HEK293 (cell line): ENCODE measurements at regions not wholly inside any gene's neighbourhood (a gene's known extent, or its start where the extent isn't known, plus 50 kb on each side); places are given as distances from the start of the nearest gene placed in this dataset.

Experiments
- CTCF ChIA-PET: fragments of 350-600 bp; formaldehyde crosslinking; extraction: SDS; loops from one replicate; lab custom pipeline; 2021; ENCODE audit warnings: antibody characterized with exemption; lab: Yijun Ruan, JAX
- POLR2A ChIA-PET: fragments of 300-600 bp; formaldehyde crosslinking; extraction: SDS; loops from one replicate; lab custom pipeline; 2020; ENCODE audit warnings: antibody characterized with exemption, inconsistent platforms; lab: Yijun Ruan, JAX
- H3K27ac ChIP-seq: fragments of 200-500 bp; sonication (Bioruptor generic); 2 replicates; pipeline ENCODE4 v1.5.1; 2014; ENCODE audit warnings: low read depth, low read length, control low read depth, inconsistent platforms; ENCODE audit errors: extremely low read depth
- H3K36me3 ChIP-seq, 2 experiments: fragments of 200-500 bp in 1 of 2; sonication (Bioruptor generic) in 1 of 2; 1 replicate in 1 of 2; 2 replicates in 1 of 2; pipeline ENCODE4 v1.5.1; 2014 to 2017; ENCODE audit warnings: inconsistent platforms in 2 of 2, low read length in 2 of 2; ENCODE audit not compliant: control insufficient read depth in 2 of 2, insufficient read depth in 1 of 2
- H3K4me1 ChIP-seq: fragments of 200-500 bp; sonication (Bioruptor generic); 2 replicates; pipeline ENCODE4 v1.5.1; 2014; ENCODE audit warnings: mild to moderate bottlenecking, low read length, inconsistent platforms; ENCODE audit not compliant: control insufficient read depth, insufficient read depth
- H3K4me3 ChIP-seq: 2 replicates; pipeline ENCODE4 v1.5.1; 2011; ENCODE audit warnings: low read depth, mild to moderate bottlenecking, control low read depth, low read length, moderate library complexity
- H3K9me3 ChIP-seq: fragments of 200-500 bp; sonication (Bioruptor generic); 2 replicates; pipeline ENCODE4 v1.5.1; 2014; ENCODE audit warnings: low read depth, low read length, inconsistent platforms; ENCODE audit not compliant: control insufficient read depth, insufficient read depth
- BCL6B ChIP-seq: fragments of 450-650 bp; formaldehyde crosslinking; IDR thresholded peaks from 2 replicates; pipeline ENCODE4 v1.5.1; 2017; ENCODE audit warnings: missing biosample characterization, missing genetic modification characterization
- GLIS1 ChIP-seq: fragments of 450-650 bp; formaldehyde crosslinking; IDR thresholded peaks from 2 replicates; pipeline ENCODE4 v1.5.1; 2016; ENCODE audit warnings: missing biosample characterization, missing genetic modification characterization
- HIC1 ChIP-seq: fragments of 450-650 bp; formaldehyde crosslinking; IDR thresholded peaks from 2 replicates; pipeline ENCODE4 v1.5.1; 2016; ENCODE audit warnings: missing biosample characterization, missing genetic modification characterization
- INSM2 ChIP-seq: fragments of 450-650 bp; formaldehyde crosslinking; IDR thresholded peaks from 2 replicates; pipeline ENCODE4 v1.5.1; 2016; ENCODE audit warnings: missing biosample characterization, missing genetic modification characterization
- MEIS1 ChIP-seq: sonication (generic); formaldehyde crosslinking; IDR thresholded peaks from 2 replicates; pipeline ENCODE4 v1.8.1; 2022; ENCODE audit warnings: missing genetic modification reagents, mild to moderate bottlenecking, borderline replicate concordance
- OVOL3 ChIP-seq: fragments of 450-650 bp; formaldehyde crosslinking; IDR thresholded peaks from 2 replicates; pipeline ENCODE4 v1.5.1; 2016; ENCODE audit warnings: missing biosample characterization, missing genetic modification characterization
- TRIM28 ChIP-seq: IDR thresholded peaks from 2 replicates; pipeline ENCODE4 v1.6.1; 2011; ENCODE audit warnings: low read length, control low read depth, borderline replicate concordance
- ZBTB21 ChIP-seq: fragments of 450-650 bp; formaldehyde crosslinking; IDR thresholded peaks from 2 replicates; pipeline ENCODE4 v1.5.1; 2017; ENCODE audit warnings: missing biosample characterization, missing genetic modification characterization
- ZFP69B ChIP-seq: fragments of 450-650 bp; formaldehyde crosslinking; IDR thresholded peaks from 2 replicates; pipeline ENCODE4 v1.5.1; 2016; ENCODE audit warnings: missing biosample characterization, missing genetic modification characterization
- ZNF132 ChIP-seq: fragments of 450-650 bp; formaldehyde crosslinking; IDR thresholded peaks from 2 replicates; pipeline ENCODE4 v1.5.1; 2017; ENCODE audit warnings: missing biosample characterization, missing genetic modification characterization, borderline replicate concordance
- ZNF223 ChIP-seq: fragments of 450-650 bp; formaldehyde crosslinking; IDR thresholded peaks from 2 replicates; pipeline ENCODE4 v1.5.1; 2016; ENCODE audit warnings: missing biosample characterization, missing genetic modification characterization
- ZNF266 ChIP-seq: fragments of 450-650 bp; formaldehyde crosslinking; IDR thresholded peaks from 2 replicates; pipeline ENCODE4 v1.5.1; 2016; ENCODE audit warnings: missing biosample characterization, missing genetic modification characterization, low read depth
- ZNF311 ChIP-seq: fragments of 450-650 bp; formaldehyde crosslinking; IDR thresholded peaks from 2 replicates; pipeline ENCODE4 v1.5.1; 2017; ENCODE audit warnings: missing biosample characterization, missing genetic modification characterization, borderline replicate concordance
- ZNF391 ChIP-seq: fragments of 450-650 bp; formaldehyde crosslinking; IDR thresholded peaks from 2 replicates; pipeline ENCODE4 v1.5.1; 2016; ENCODE audit warnings: low read depth, missing biosample characterization, missing genetic modification characterization, borderline replicate concordance
- ZNF48 ChIP-seq: fragments of 450-650 bp; formaldehyde crosslinking; IDR thresholded peaks from 2 replicates; pipeline ENCODE4 v1.5.1; 2016; ENCODE audit warnings: missing biosample characterization, missing genetic modification characterization
- ZNF513 ChIP-seq: fragments of 450-650 bp; IDR thresholded peaks from 2 replicates; pipeline ENCODE4 v1.5.1; 2018; ENCODE audit warnings: missing biosample characterization, missing genetic modification characterization
- ZNF530 ChIP-seq: fragments of 450-650 bp; formaldehyde crosslinking; IDR thresholded peaks from 2 replicates; pipeline ENCODE4 v1.5.1; 2016; ENCODE audit warnings: low read depth, missing biosample characterization, missing genetic modification characterization
- ZNF544 ChIP-seq: fragments of 450-650 bp; formaldehyde crosslinking; IDR thresholded peaks from 2 replicates; pipeline ENCODE4 v1.5.0; 2017; ENCODE audit warnings: missing biosample characterization, missing genetic modification characterization
- ZNF561 ChIP-seq: fragments of 450-650 bp; IDR thresholded peaks from 2 replicates; pipeline ENCODE4 v1.5.1; 2018; ENCODE audit warnings: missing biosample characterization, missing genetic modification characterization, borderline replicate concordance
- ZNF600 ChIP-seq: fragments of 450-650 bp; formaldehyde crosslinking; IDR thresholded peaks from 2 replicates; pipeline ENCODE4 v1.5.1; 2016; ENCODE audit warnings: missing biosample characterization, missing genetic modification characterization
- ZNF837 ChIP-seq: fragments of 450-650 bp; formaldehyde crosslinking; IDR thresholded peaks from 2 replicates; pipeline ENCODE4 v1.5.1; 2016; ENCODE audit warnings: missing biosample characterization, missing genetic modification characterization
- ZSCAN23 ChIP-seq: fragments of 450-650 bp; formaldehyde crosslinking; IDR thresholded peaks from 2 replicates; pipeline ENCODE4 v1.5.1; 2016; ENCODE audit warnings: missing biosample characterization, missing genetic modification characterization

- TF ChIP-seq ZNF223 (no peak), ZNF48 (tag by site-specific recombination) (no peak), ZFP69B (tag by site-specific recombination) (no peak), ZNF391 (tag by site-specific recombination) (no peak), ZBTB21 (tag by site-specific recombination) (no peak), OVOL3 (tag by site-specific recombination) (no peak), ZNF544 (tag by site-specific recombination) (no peak), ZNF132 (tag by site-specific recombination) (no peak), ZNF311 (no peak), GLIS1 (tag by site-specific recombination) (no peak), ZNF561 (tag by site-specific recombination) (no peak), MEIS1 (no peak), BCL6B (tag by site-specific recombination) (no peak), INSM2 (no peak), ZNF837 (tag by site-specific recombination) (no peak)
- Histone ChIP-seq H3K36me3 (no peaks in the 10 kb centered on the region), H3K27ac (no peak overlapping the region), H3K4me1 (no peaks in the 10 kb centered on the region), H3K4me3 (no peak overlapping the region), H3K9me3 (no peaks in the 10 kb centered on the region)
- ChIA-PET CTCF (no interaction called here), POLR2A (no interaction called here)
Observed at GRCh38 chr7:13639396-13639795, 350.1 kb downstream of the ETV1 start.

- CTCF ChIA-PET: no interaction called here
- no peak overlapping the region for H3K4me3 ChIP-seq
- no peak for TF ChIP-seq ZSCAN23 (tag by site-specific recombination)
- TF ChIP-seq ZNF600 (tag by site-specific recombination): no peak
- no peak for TF ChIP-seq ZNF266 (tag by site-specific recombination)
- TF ChIP-seq ZNF530: no peak
- TF ChIP-seq ZNF513 (tag by site-specific recombination): no peak
- no peak for TF ChIP-seq TRIM28
- no peak for TF ChIP-seq HIC1
- H3K9me3 ChIP-seq: no peaks in the 10 kb centered on the region
- POLR2A ChIA-PET: no interaction called here
- no peak overlapping the region for H3K27ac ChIP-seq
- H3K4me1 ChIP-seq: no peaks in the 10 kb centered on the region
- no peaks in the 10 kb centered on the region for H3K36me3 ChIP-seq
Observed at GRCh38 chr7:13641714-13642113, 347.8 kb downstream of the ETV1 start.
